Peyer's patch (tissue), 4 donors: ENCODE measurements at regions not wholly inside any gene's neighbourhood (a gene's known extent, or its start where the extent isn't known, plus 50 kb on each side); places are given as distances from the start of the nearest gene placed in this dataset.

ENCODE experiments used
- POLR2A ChIP-seq, 2 donors: fragments of 450-650 bp; IDR thresholded peaks; one replicate each; pipeline ENCODE4 v1.5.1; 2017; ENCODE audit warnings: antibody characterized with exemption in 2 of 2, mild to moderate bottlenecking in 2 of 2, moderate library complexity in 2 of 2
- TF ChIP-seq, protein P1 (sequence below), 6 experiments: fragments of 450-650 bp in 4 of 6; fragments of 200-600 bp in 2 of 6; sonication (generic) in 1 of 6; IDR thresholded peaks; one replicate each; pipeline ENCODE4 v1.5.1; 2017 to 2019; ENCODE audit warnings: antibody characterized with exemption in 6 of 6, mild to moderate bottlenecking in 3 of 6, moderate library complexity in 1 of 6

DNA sequence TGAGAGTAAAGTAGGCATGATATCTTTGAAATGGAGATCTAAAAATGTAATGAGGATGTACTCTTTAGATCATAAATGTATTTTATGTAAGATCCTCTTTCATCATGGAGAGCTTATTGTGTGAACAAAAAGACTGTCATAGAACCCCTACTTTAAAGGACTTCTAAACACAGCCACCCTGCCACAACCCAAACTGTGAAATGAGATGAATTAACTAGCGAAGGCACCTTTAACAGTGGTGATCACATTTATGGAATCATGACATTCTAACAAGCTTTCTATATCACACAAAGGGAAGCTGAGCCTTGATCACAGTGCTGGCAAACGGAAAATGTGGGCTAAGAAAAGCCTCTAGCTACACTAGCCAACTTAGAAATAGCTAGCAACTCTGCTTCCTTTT is 1585.2 kb downstream of the EFNA5 start:
- TF ChIP-seq, protein P1, sequence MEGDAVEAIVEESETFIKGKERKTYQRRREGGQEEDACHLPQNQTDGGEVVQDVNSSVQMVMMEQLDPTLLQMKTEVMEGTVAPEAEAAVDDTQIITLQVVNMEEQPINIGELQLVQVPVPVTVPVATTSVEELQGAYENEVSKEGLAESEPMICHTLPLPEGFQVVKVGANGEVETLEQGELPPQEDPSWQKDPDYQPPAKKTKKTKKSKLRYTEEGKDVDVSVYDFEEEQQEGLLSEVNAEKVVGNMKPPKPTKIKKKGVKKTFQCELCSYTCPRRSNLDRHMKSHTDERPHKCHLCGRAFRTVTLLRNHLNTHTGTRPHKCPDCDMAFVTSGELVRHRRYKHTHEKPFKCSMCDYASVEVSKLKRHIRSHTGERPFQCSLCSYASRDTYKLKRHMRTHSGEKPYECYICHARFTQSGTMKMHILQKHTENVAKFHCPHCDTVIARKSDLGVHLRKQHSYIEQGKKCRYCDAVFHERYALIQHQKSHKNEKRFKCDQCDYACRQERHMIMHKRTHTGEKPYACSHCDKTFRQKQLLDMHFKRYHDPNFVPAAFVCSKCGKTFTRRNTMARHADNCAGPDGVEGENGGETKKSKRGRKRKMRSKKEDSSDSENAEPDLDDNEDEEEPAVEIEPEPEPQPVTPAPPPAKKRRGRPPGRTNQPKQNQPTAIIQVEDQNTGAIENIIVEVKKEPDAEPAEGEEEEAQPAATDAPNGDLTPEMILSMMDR (IDR thresholded peaks at IDR 0.05), result no peak
- no peak for TF ChIP-seq POLR2A (IDR thresholded peaks at IDR 0.05)
